PFSK-1 (cell line): ENCODE measurements at regions not wholly inside any gene's neighbourhood (a gene's known extent, or its start where the extent isn't known, plus 50 kb on each side); places are given as distances from the start of the nearest gene placed in this dataset.

Experiments used
- FOXP2 ChIP-seq: optimal IDR thresholded peaks from 2 replicates; pipeline ENCODE3; 2011; ENCODE audit warnings: borderline replicate concordance, control low read depth, inconsistent platforms; ENCODE audit not compliant: insufficient read depth; ENCODE audit errors: extremely low read length, extremely low read depth
- POLR2AphosphoS5 ChIP-seq: IDR thresholded peaks from 2 replicates; pipeline ENCODE4 v1.6.1; 2012; ENCODE audit warnings: low read depth, mild to moderate bottlenecking, control low read depth, low read length, moderate library complexity
- SIN3A ChIP-seq: IDR thresholded peaks from 2 replicates; pipeline ENCODE4 v1.6.1; 2012; ENCODE audit warnings: mild to moderate bottlenecking, low read length, moderate library complexity, borderline replicate concordance; ENCODE audit not compliant: insufficient read depth
- TAF1 ChIP-seq: IDR thresholded peaks from 2 replicates; pipeline ENCODE4 v1.6.1; 2012; ENCODE audit warnings: low read length, control low read depth, borderline replicate concordance; ENCODE audit not compliant: insufficient read depth
- TF ChIP-seq, protein P1 (sequence below), 2 experiments: IDR thresholded peaks; 2 replicates each; pipeline versions ENCODE4 v1.6.1 to v1.8.0; 2011 to 2012; ENCODE audit warnings: low read depth in 2 of 2, low read length in 2 of 2, control low read depth in 1 of 2, inconsistent platforms in 1 of 2, mild to moderate bottlenecking in 1 of 2, moderate library complexity in 1 of 2; ENCODE audit not compliant: insufficient read depth in 1 of 2

DNA sequence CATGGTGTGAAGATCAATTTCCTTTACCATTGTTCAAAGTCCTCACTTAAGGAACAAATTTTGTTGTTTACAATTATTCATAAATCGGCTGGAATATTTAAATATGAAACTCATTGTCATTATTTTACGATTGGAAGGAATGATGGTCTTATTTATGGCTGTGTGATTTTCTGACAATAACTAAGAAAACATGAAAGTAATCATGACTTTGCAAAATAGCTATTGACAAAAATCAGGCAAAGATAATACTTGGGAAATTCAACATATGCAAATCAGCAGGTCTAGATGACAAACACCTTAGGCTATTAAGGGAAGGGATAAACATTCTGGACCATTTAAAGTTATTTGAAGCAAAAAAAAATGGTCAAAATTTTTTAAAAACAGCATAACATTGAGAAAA lies 654.8 kb upstream of the CNTN5 start:
- TF ChIP-seq FOXP2 = no peak
- TF ChIP-seq TAF1 = no peak
- TF ChIP-seq SIN3A = no peak
- TF ChIP-seq POLR2AphosphoS5 = no peak
- TF ChIP-seq, protein P1, sequence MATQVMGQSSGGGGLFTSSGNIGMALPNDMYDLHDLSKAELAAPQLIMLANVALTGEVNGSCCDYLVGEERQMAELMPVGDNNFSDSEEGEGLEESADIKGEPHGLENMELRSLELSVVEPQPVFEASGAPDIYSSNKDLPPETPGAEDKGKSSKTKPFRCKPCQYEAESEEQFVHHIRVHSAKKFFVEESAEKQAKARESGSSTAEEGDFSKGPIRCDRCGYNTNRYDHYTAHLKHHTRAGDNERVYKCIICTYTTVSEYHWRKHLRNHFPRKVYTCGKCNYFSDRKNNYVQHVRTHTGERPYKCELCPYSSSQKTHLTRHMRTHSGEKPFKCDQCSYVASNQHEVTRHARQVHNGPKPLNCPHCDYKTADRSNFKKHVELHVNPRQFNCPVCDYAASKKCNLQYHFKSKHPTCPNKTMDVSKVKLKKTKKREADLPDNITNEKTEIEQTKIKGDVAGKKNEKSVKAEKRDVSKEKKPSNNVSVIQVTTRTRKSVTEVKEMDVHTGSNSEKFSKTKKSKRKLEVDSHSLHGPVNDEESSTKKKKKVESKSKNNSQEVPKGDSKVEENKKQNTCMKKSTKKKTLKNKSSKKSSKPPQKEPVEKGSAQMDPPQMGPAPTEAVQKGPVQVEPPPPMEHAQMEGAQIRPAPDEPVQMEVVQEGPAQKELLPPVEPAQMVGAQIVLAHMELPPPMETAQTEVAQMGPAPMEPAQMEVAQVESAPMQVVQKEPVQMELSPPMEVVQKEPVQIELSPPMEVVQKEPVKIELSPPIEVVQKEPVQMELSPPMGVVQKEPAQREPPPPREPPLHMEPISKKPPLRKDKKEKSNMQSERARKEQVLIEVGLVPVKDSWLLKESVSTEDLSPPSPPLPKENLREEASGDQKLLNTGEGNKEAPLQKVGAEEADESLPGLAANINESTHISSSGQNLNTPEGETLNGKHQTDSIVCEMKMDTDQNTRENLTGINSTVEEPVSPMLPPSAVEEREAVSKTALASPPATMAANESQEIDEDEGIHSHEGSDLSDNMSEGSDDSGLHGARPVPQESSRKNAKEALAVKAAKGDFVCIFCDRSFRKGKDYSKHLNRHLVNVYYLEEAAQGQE (IDR thresholded peaks at IDR 0.05; ENCODE audit: insufficient read depth in 1 of 2, low read depth in 2 of 2, low read length in 2 of 2) = no peak

DNA sequence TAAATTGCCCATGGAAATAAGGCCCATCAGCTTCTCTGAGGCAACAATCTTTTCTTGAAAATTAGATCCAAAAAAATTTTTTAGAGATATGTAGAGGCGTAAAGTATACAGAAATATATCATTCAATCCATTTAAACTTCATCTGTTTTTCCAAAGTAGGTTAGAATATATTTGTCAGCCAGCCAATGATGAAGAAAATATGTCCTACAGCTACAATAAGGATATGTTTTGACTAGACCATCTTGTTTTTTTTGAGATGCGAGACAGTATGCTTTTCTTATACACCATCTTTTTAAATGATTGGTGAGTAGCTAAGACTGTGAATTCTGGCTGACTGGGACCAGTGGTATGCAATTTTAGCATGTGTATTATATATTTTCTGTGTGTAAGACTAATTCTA lies 630.4 kb upstream of the CNTN5 start:
- TF ChIP-seq FOXP2 = no peak
- TF ChIP-seq POLR2AphosphoS5 = no peak
- TF ChIP-seq, protein P1 (IDR thresholded peaks at IDR 0.05; ENCODE audit: insufficient read depth in 1 of 2, low read depth in 2 of 2, low read length in 2 of 2) = no peak
- TF ChIP-seq TAF1 = no peak
- TF ChIP-seq SIN3A = no peak

DNA sequence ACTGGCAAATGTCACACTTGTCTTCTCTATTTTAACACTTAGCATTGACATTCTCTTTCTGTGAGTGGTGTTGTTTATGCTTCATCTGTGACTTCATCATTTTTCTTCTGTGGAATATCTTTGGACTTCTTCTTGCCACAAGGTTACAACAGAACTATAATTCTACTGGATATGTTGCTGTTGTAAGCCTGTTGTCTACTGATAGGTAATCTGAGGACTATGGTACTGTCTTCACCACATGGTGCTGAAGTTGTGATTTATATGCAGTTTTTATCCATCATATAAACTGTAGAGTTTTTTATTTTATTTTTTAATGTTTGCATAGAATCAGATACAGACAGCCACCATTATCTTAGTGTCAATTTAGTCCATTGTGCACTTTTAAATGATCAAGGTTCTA lies 622.2 kb upstream of the CNTN5 start:
- TF ChIP-seq FOXP2 (no peak), TAF1 (no peak), SIN3A (no peak), POLR2AphosphoS5 (no peak)
- TF ChIP-seq, protein P1 (IDR thresholded peaks at IDR 0.05; ENCODE audit: insufficient read depth in 1 of 2, low read depth in 2 of 2, low read length in 2 of 2) = no peak

- TF ChIP-seq POLR2AphosphoS5 = no peak
- TF ChIP-seq, protein P1 (IDR thresholded peaks at IDR 0.05; ENCODE audit: insufficient read depth in 1 of 2, low read depth in 2 of 2, low read length in 2 of 2) = no peak
- no peak for TF ChIP-seq SIN3A
- TF ChIP-seq TAF1 = no peak
- TF ChIP-seq FOXP2 = no peak
These were observed 611.7 kb upstream of the CNTN5 start for GRCh38 chr11:98409069-98409468.

DNA sequence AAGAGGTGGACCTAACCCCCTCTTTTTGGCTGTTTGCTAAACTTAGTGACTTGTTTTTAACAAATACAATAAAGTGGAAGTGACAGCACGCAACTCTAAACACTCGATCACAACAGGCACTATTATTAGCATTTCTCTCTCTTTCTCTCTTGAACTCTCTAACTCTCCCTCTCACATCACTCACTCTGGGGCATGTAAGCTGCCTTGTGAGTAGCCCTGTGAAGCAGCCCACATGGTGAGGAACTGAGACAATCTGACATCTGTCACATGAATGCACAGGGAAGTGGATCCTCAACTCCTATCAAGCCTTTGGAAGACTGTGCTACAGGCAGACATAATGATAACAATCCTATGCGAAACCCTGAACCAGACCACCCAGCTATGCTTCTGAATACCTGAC lies 609.0 kb upstream of the CNTN5 start:
- TF ChIP-seq, protein P1 (IDR thresholded peaks at IDR 0.05; ENCODE audit: insufficient read depth in 1 of 2, low read depth in 2 of 2, low read length in 2 of 2) = no peak
- TF ChIP-seq SIN3A (no peak), FOXP2 (no peak), TAF1 (no peak), POLR2AphosphoS5 (no peak)
